ENCODE measurements at regions not wholly inside any gene's neighbourhood (a gene's known extent, or its start where the extent isn't known, plus 50 kb on each side); places are given as distances from the start of the nearest gene placed in this dataset.

DNA sequence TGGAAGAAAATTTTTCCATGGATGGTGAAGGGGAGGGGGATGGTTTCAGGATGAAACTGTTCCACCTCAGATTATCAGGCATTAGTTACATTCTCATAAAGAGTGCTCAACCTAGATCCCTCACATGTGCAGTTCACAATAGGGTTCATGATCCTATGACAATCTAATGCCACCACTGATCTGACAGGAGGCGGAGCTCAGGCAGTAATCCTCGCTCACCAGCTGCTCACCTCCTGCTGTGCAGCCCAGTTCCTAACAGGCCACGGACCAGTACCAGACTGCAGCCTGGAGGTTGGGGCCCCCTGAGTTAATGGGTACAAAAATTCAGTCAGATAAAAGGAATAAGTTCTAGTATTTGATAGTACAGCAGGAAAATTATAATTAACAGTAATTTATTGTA is 337.2 kb downstream of the NPR3 start:
- H3K4me3 ChIP-seq (ENCODE audit: low read depth, low read length), result no peak overlapping the region
- DNase-seq (ENCODE audit: low read depth), result no peak

DNA sequence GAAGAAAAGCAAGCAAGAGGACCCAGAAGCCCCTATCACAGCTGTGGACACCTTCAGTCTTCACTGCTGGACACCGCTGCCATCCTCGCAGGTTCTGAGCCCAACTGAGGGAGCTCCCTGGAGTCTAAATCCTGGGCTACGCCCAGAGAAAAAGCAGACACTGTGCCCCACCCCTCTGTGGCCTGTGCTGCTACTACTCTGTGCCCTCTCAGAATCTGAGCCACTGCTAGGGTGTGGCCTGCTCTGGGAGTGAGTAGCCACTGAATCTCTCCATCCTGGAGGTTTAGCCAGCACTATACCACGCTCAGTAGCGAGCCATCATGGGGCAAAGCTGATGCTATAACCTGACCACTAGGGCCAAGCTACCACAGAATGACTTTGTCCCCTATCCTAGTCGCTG is 338.2 kb downstream of the NPR3 start:
- DNase-seq (ENCODE audit: low read depth), result no peak
- no peak overlapping the region for H3K4me3 ChIP-seq (ENCODE audit: low read depth, low read length)
- TF ChIP-seq, protein P1, sequence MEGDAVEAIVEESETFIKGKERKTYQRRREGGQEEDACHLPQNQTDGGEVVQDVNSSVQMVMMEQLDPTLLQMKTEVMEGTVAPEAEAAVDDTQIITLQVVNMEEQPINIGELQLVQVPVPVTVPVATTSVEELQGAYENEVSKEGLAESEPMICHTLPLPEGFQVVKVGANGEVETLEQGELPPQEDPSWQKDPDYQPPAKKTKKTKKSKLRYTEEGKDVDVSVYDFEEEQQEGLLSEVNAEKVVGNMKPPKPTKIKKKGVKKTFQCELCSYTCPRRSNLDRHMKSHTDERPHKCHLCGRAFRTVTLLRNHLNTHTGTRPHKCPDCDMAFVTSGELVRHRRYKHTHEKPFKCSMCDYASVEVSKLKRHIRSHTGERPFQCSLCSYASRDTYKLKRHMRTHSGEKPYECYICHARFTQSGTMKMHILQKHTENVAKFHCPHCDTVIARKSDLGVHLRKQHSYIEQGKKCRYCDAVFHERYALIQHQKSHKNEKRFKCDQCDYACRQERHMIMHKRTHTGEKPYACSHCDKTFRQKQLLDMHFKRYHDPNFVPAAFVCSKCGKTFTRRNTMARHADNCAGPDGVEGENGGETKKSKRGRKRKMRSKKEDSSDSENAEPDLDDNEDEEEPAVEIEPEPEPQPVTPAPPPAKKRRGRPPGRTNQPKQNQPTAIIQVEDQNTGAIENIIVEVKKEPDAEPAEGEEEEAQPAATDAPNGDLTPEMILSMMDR (conservative IDR thresholded peaks at IDR 0.05; ENCODE audit: low read depth, low read length), result no peak

More for the DNA sequence above, 337.2 kb downstream of the NPR3 start:
- TF ChIP-seq, protein P1 (conservative IDR thresholded peaks at IDR 0.05; ENCODE audit: low read depth, low read length), result no peak

DNA sequence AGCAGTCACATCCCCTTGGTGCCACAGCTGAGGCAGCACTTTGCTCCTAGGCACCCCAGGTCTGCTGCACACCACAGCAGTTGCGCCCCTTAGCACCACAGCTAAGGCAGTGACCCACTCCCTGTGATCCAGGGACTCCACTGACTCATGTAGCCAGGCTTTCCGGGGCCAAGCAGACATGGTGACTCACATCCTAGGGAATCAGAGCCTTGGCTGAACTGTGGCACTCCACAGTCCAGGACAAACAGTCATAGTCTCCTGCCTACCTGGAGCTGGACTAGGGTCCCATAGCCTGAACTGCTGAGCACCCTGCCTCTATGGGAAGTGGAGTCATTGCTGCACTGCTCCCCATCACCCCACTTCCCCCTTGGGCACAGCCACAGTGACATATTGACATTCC is 338.7 kb downstream of the NPR3 start:
- DNase-seq (ENCODE audit: low read depth), result peak; percentile 85
- H3K4me3 ChIP-seq (ENCODE audit: low read depth, low read length), result no peak overlapping the region

DNA sequence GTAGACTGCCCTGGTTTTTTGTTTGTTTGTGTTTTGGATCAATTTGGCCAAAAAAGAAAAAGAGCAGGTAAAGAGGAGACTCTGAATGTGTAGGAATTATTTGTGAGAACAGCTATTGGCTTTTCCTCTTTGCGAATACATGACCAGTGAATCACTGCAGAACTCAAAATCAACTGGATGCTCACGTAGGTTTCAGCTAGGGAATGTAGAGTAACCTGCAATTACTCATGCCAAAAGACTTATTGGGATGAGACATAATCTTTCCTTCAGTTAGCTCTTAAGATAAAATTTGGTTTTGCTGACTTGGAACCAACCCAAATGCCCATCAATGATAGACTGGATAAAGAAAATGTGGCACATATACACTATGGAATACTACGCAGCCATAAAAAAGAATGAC is 348.0 kb downstream of the NPR3 start:
- H3K4me3 ChIP-seq (ENCODE audit: low read depth, low read length), result no peak overlapping the region
- TF ChIP-seq, protein P1 (conservative IDR thresholded peaks at IDR 0.05; ENCODE audit: low read depth, low read length), result no peak
- DNase-seq (ENCODE audit: low read depth), result no peak

More for the DNA sequence above, 338.7 kb downstream of the NPR3 start:
- TF ChIP-seq, protein P1 (conservative IDR thresholded peaks at IDR 0.05; ENCODE audit: low read depth, low read length), result no peak

DNA sequence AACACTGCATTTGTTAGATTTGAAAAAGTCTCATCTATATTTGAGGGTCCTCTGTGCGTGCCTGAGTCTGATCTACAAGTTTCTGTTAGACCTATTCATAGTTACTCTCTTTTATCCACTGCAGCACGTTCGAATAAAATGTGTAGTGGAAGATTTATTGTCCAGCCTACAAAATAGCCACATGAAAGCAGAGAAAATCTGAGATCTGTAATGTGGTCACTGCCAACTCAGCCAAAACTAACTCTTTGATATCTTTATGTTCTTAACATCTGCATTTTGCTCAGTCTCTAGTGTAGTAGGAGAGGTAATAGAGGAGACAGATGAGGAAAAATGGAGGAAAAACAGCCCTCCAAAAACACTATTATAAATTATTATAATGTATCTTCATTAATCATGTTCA is 354.0 kb downstream of the NPR3 start:
- H3K4me3 ChIP-seq (ENCODE audit: low read depth, low read length), result no peak overlapping the region
- DNase-seq (ENCODE audit: low read depth), result no peak
- TF ChIP-seq, protein P1 (conservative IDR thresholded peaks at IDR 0.05; ENCODE audit: low read depth, low read length), result no peak

DNA sequence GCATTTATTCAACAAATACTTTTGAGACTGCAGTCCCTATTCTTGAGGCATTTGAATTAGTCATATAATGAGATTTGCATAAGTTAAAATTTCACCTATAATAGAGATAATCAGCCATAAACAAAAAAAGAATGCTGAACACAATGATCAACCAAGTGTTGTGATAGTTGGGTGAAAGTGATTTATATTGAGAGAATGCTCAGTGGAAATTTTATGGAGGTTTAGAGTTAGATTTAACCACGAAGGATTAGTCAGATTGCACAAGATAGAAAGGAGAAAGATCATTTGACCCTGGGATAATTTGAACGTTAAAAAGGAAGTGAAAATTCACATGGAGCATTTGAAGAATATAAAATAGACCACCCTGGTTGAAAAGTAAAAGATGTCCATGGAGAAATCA is 356.2 kb downstream of the NPR3 start:
- no peak overlapping the region for H3K4me3 ChIP-seq (ENCODE audit: low read depth, low read length)
- DNase-seq (ENCODE audit: low read depth), result no peak
- TF ChIP-seq, protein P1 (conservative IDR thresholded peaks at IDR 0.05; ENCODE audit: low read depth, low read length), result no peak

DNA sequence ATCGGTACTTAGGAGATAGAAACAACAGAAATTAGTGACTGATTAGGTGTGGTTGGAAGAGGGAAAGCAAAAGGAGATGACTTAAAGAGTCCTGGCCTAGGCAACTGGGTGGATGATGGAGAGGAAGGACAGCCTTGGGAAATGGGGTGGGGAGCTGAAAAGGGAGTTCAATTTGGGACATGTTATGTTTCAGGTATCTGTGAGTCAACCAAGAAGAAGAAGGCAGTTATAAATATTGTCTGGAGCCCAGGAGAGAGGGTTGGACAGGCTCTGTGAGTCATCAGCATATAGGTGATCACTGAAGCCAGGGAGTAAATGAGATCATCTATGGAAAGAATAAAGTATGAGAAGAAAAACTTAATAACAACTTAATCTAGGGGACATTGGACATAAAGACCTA is 357.7 kb downstream of the NPR3 start:
- TF ChIP-seq, protein P1 (conservative IDR thresholded peaks at IDR 0.05; ENCODE audit: low read depth, low read length), result no peak
- DNase-seq (ENCODE audit: low read depth), result peak; percentile 19
- no peak overlapping the region for H3K4me3 ChIP-seq (ENCODE audit: low read depth, low read length)

Data from choroid plexus epithelial cell (primary cell).